ENCODE measurements at regions not wholly inside any gene's neighbourhood (a gene's known extent, or its start where the extent isn't known, plus 50 kb on each side); places are given as distances from the start of the nearest gene placed in this dataset.

- TF ChIP-seq CTCF (IDR thresholded peaks at IDR 0.05): no peak
- no peak for TF ChIP-seq POLR2A (IDR thresholded peaks at IDR 0.05)
Measured at GRCh38 chr1:216794586-216794985, 71.4 kb upstream of the ESRRG start.
